ENCODE measurements at regions not wholly inside any gene's neighbourhood (a gene's known extent, or its start where the extent isn't known, plus 50 kb on each side); places are given as distances from the start of the nearest gene placed in this dataset.

- TF ChIP-seq POLR2A (IDR thresholded peaks at IDR 0.05) (no peak), CTCF (IDR thresholded peaks at IDR 0.05) (no peak)
Observed at GRCh38 chr18:67250776-67251424, 265.6 kb downstream of the DSEL start.
